Mesenchymal stem cell (in vitro differentiated cells and primary cell): ENCODE measurements at regions not wholly inside any gene's neighbourhood (a gene's known extent, or its start where the extent isn't known, plus 50 kb on each side); places are given as distances from the start of the nearest gene placed in this dataset.

Experiments
- DNase-seq: peaks from one replicate; pipeline ENCODE4 v3.0.0-alpha.2; 2013
- H2AFZ ChIP-seq: one replicate; pipeline ENCODE4 v1.6.1; 2013; ENCODE audit warnings: low read depth, mild to moderate bottlenecking, control low read depth, inconsistent platforms, low read length, moderate library complexity
- H2AK5ac ChIP-seq: 2 replicates; pipeline ENCODE4 v1.6.1; 2013; ENCODE audit warnings: low read length, moderate library complexity, mild to moderate bottlenecking, inconsistent platforms; ENCODE audit not compliant: severe bottlenecking
- H2BK120ac ChIP-seq: one replicate; pipeline ENCODE4 v1.6.1; 2013; ENCODE audit warnings: low read depth, mild to moderate bottlenecking, inconsistent platforms, low read length, moderate library complexity
- H2BK12ac ChIP-seq, 2 experiments: one replicate each; pipeline ENCODE4 v1.6.1; 2013; ENCODE audit warnings: inconsistent platforms in 2 of 2, low read length in 2 of 2, mild to moderate bottlenecking in 2 of 2, moderate library complexity in 2 of 2, control low read depth in 1 of 2
- H2BK15ac ChIP-seq: one replicate; pipeline ENCODE4 v1.6.1; 2013; ENCODE audit warnings: mild to moderate bottlenecking, low read depth, inconsistent platforms; ENCODE audit not compliant: poor library complexity, severe bottlenecking
- H2BK5ac ChIP-seq: 2 replicates; pipeline ENCODE4 v1.6.1; 2013; ENCODE audit warnings: low read depth, mild to moderate bottlenecking, low read length, control low read depth, inconsistent platforms; ENCODE audit not compliant: poor library complexity, severe bottlenecking
- H3K14ac ChIP-seq, 2 experiments: one replicate each; pipeline ENCODE4 v1.6.1; 2013; ENCODE audit warnings: inconsistent platforms in 2 of 2, low read length in 2 of 2, control low read depth in 1 of 2, mild to moderate bottlenecking in 1 of 2, moderate library complexity in 1 of 2
- H3K18ac ChIP-seq, 2 experiments: one replicate each; pipeline ENCODE4 v1.6.1; 2013; ENCODE audit warnings: inconsistent platforms in 2 of 2, low read length in 2 of 2, control low read depth in 1 of 2, low read depth in 1 of 2, mild to moderate bottlenecking in 1 of 2
- H3K23ac ChIP-seq, 2 experiments: one replicate each; pipeline ENCODE4 v1.6.1; 2013; ENCODE audit warnings: inconsistent platforms in 2 of 2, low read length in 2 of 2, mild to moderate bottlenecking in 2 of 2, moderate library complexity in 2 of 2, control low read depth in 1 of 2
- H3K27ac ChIP-seq: 2 replicates; pipeline ENCODE4 v1.5.1; 2013; ENCODE audit warnings: mild to moderate bottlenecking, moderate library complexity, low read length, control low read depth, inconsistent platforms; ENCODE audit not compliant: poor library complexity, severe bottlenecking
- H3K27me3 ChIP-seq, 2 experiments: 2 replicates each; pipeline versions ENCODE4 v1.6.1 to v1.7.0; 2013; ENCODE audit warnings: low read length in 2 of 2, mild to moderate bottlenecking in 2 of 2, moderate library complexity in 2 of 2, control low read depth in 1 of 2, inconsistent platforms in 1 of 2; ENCODE audit not compliant: control insufficient read depth in 1 of 2, insufficient read depth in 1 of 2
- H3K36me3 ChIP-seq, 2 experiments: 2 replicates each; pipeline versions ENCODE4 v1.6.1 to v1.7.0; 2013; ENCODE audit warnings: low read length in 2 of 2, control low read depth in 1 of 2, inconsistent platforms in 1 of 2, low read depth in 1 of 2, mild to moderate bottlenecking in 1 of 2; ENCODE audit not compliant: insufficient read depth in 2 of 2, control insufficient read depth in 1 of 2
- H3K4ac ChIP-seq, 2 experiments: one replicate each; pipeline ENCODE4 v1.6.1; 2013; ENCODE audit warnings: inconsistent platforms in 2 of 2, low read length in 2 of 2, mild to moderate bottlenecking in 2 of 2, moderate library complexity in 2 of 2, control low read depth in 1 of 2, low read depth in 1 of 2
- H3K4me1 ChIP-seq: 2 replicates; pipeline ENCODE4 v1.6.1; 2013; ENCODE audit warnings: low read depth, low read length, control low read depth; ENCODE audit not compliant: control insufficient read depth, insufficient read depth
- H3K4me2 ChIP-seq: 2 replicates; pipeline ENCODE4 v1.6.1; 2013; ENCODE audit warnings: low read length, mild to moderate bottlenecking, inconsistent platforms; ENCODE audit not compliant: poor library complexity, severe bottlenecking
- H3K4me3 ChIP-seq, 2 experiments: 2 replicates each; pipeline versions ENCODE4 v1.5.1 to v1.7.0; 2013; ENCODE audit warnings: low read length in 2 of 2, mild to moderate bottlenecking in 2 of 2, control low read depth in 1 of 2, low read depth in 1 of 2; ENCODE audit not compliant: insufficient read depth in 1 of 2
- H3K79me1 ChIP-seq: replicated peaks from 2 replicates; pipeline ENCODE4 v1.6.1; 2013; ENCODE audit warnings: mild to moderate bottlenecking, control low read depth, low read length, inconsistent platforms; ENCODE audit not compliant: poor library complexity, severe bottlenecking
- H3K9ac ChIP-seq: 2 replicates; pipeline ENCODE4 v1.7.0; 2013; ENCODE audit warnings: mild to moderate bottlenecking, low read length, moderate library complexity
- H3K9me3 ChIP-seq: 2 replicates; pipeline ENCODE4 v1.7.0; 2013; ENCODE audit warnings: mild to moderate bottlenecking, low read length; ENCODE audit not compliant: control insufficient read depth
- H4K8ac ChIP-seq: one replicate; pipeline ENCODE4 v1.6.1; 2013; ENCODE audit warnings: inconsistent platforms, mild to moderate bottlenecking, low read length, moderate library complexity
- H4K91ac ChIP-seq: one replicate; pipeline ENCODE4 v1.6.1; 2013; ENCODE audit warnings: mild to moderate bottlenecking, low read length, inconsistent platforms
- WGBS: methylation state at CpG from one replicate; pipeline ENCODE4 v1.1.7; 2013; ENCODE audit warnings: mixed read lengths; 5-methylcytosine and 5-hydroxymethylcytosine counted together

GRCh38 chr12:132401982-132402381 is 72.6 kb upstream of the GALNT9 start:
- no peak overlapping the region for H2AK5ac ChIP-seq
- H3K9ac ChIP-seq, result no peak overlapping the region
- no peak overlapping the region for H2BK5ac ChIP-seq
- no peak overlapping the region for H3K18ac ChIP-seq
- no peak overlapping the region for H3K23ac ChIP-seq
- H3K36me3 ChIP-seq, result peaks cover 0 to 3% of the 10 kb centered on the region in 2 experiments
- H2BK12ac ChIP-seq, result no peak overlapping the region
- H3K27ac ChIP-seq, result no peak overlapping the region
- H2BK15ac ChIP-seq, result no peak overlapping the region
- H3K27me3 ChIP-seq, result peaks cover 3 to 74% of the 10 kb centered on the region in 2 experiments
- no peak overlapping the region for H3K4me2 ChIP-seq
- H3K4me1 ChIP-seq, result no peaks in the 10 kb centered on the region
- H3K4ac ChIP-seq, result no peak overlapping the region
- H3K79me1 ChIP-seq, result no peaks in the 10 kb centered on the region
- H2BK120ac ChIP-seq, result no peak overlapping the region
- H3K4me3 ChIP-seq, result no peak overlapping the region
- no peak overlapping the region for H3K14ac ChIP-seq
- H4K91ac ChIP-seq, result no peak overlapping the region
- H2AFZ ChIP-seq, result no peak overlapping the region
- H4K8ac ChIP-seq, result no peak overlapping the region
- 62% methylated on average over 1 of the region's 1 CpG for WGBS
- no peaks in the 10 kb centered on the region for H3K9me3 ChIP-seq
- DNase-seq, result no peak

DNA sequence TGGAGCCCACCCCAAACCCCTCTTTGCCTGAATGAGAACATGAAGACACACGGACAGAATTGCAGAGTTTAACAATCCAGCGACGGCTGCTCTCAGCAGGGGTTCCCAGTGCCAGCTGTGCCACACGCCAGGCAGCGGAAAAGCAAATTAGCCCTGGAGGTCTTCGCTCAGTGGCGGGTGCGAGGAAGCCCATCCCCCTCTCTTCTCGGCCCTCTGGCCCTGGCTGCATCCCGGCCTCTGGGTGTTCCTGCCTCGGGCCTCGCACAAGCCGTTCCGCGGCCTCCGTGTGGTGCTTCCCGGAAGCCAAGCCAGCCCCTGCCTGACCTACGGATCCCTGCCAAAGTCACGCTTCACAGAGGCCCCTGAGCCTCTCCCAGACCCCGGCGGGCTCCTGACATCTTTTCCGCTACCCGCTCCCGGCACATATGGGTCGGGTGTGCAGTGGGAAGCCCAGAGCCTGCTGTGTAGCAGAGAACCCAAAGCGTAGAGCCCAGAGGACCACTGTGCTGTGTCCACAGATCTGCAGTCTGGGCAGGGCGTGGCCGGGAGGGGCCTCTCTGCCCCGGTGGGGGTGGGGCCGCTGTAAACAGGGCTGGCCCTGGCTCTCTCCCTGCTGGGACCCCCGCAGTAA is 70.7 kb upstream of the GALNT9 start:
- Histone ChIP-seq H4K91ac (no peak overlapping the region), H3K9ac (no peak overlapping the region), H2BK15ac (no peak overlapping the region), H3K23ac (no peak overlapping the region), H2BK120ac (no peak overlapping the region), H3K36me3 (peaks cover 0 to 3% of the 10 kb centered on the region in 2 experiments), H3K79me1 (no peaks in the 10 kb centered on the region), H2AFZ (no peak overlapping the region), H2BK5ac (no peak overlapping the region), H4K8ac (no peak overlapping the region), H3K18ac (no peak overlapping the region), H3K9me3 (no peaks in the 10 kb centered on the region), H3K4me3 (no peak overlapping the region), H3K14ac (no peak overlapping the region), H3K4me1 (no peaks in the 10 kb centered on the region), H2AK5ac (no peak overlapping the region), H3K27ac (no peak overlapping the region), H3K4me2 (no peak overlapping the region), H2BK12ac (no peak overlapping the region), H3K27me3 (peaks cover 0 to 75% of the 10 kb centered on the region in 2 experiments), H3K4ac (no peak overlapping the region)
- 71% methylated on average over 30 of the region's 31 CpGs for WGBS
- no peak for DNase-seq

DNA sequence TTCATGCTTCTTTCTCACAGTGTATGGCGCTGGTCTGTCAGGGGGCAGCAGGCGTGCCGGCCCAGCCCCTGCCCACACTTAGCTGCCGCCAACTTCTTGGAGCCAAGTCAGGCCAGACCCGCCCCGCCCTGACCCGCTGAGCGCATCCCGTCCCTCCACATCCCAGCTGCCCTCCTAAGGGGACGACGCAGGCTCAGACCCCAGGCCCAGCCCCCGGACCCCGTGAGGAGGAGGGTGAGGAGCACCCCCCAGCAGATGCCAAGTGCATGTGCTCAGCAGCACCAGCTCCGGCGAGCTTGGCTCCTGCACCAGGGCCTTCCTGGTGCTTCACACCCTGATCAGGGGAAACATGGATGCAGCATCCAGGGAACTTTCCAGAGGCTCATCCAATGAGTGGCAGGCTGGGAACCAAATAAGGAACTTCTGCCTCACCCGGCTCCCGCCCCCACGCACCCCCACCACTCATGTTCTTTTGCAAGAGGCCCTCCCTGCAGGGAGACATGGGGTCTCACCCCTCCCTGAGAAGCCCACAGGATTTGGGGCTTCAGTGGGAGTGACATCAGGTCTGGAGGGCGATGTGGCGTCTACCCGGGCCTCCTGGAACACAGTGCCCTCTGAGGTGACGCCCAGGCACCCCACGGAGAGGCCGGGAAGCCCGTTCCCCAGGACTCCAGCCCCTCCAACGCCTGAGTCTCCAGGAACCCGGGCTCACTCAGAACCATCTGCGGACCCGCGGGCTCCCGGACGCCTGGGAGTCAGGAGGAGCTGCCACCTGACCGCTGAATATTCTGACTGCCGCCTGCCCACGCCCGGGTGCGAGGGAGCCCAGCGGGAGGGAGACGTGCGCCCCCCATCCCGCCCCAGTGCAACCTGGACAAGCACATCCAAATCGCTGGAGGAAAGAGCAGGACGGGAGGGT is 70.0 kb upstream of the GALNT9 start:
- H3K4me3 ChIP-seq, result no peak overlapping the region
- peaks cover 0 to 70% of the 10 kb centered on the region in 2 experiments for H3K27me3 ChIP-seq
- no peak overlapping the region for H3K18ac ChIP-seq
- WGBS, result 91% methylated on average over 43 of the region's 43 CpGs
- H3K4me1 ChIP-seq, result no peaks in the 10 kb centered on the region
- no peak overlapping the region for H2BK12ac ChIP-seq
- peaks cover 0 to 3% of the 10 kb centered on the region in 2 experiments for H3K36me3 ChIP-seq
- H3K79me1 ChIP-seq, result no peaks in the 10 kb centered on the region
- H4K8ac ChIP-seq, result no peak overlapping the region
- no peak overlapping the region for H3K9ac ChIP-seq
- H2BK15ac ChIP-seq, result no peak overlapping the region
- H3K4ac ChIP-seq, result no peak overlapping the region
- H3K23ac ChIP-seq, result no peak overlapping the region
- H3K4me2 ChIP-seq, result no peak overlapping the region
- no peak for DNase-seq
- no peaks in the 10 kb centered on the region for H3K9me3 ChIP-seq
- no peak overlapping the region for H3K14ac ChIP-seq
- H3K27ac ChIP-seq, result no peak overlapping the region
- H2AK5ac ChIP-seq, result no peak overlapping the region
- H4K91ac ChIP-seq, result no peak overlapping the region
- no peak overlapping the region for H2BK120ac ChIP-seq
- no peak overlapping the region for H2AFZ ChIP-seq
- H2BK5ac ChIP-seq, result no peak overlapping the region

- Histone ChIP-seq H2BK12ac (no peak overlapping the region), H3K4me1 (no peaks in the 10 kb centered on the region), H2AFZ (no peak overlapping the region), H2AK5ac (no peak overlapping the region), H3K4me2 (no peak overlapping the region), H2BK5ac (no peak overlapping the region), H3K9ac (no peak overlapping the region), H3K9me3 (no peaks in the 10 kb centered on the region), H3K14ac (no peak overlapping the region), H3K27ac (no peak overlapping the region), H3K4me3 (no peak overlapping the region), H3K79me1 (no peaks in the 10 kb centered on the region), H4K8ac (no peak overlapping the region), H3K23ac (no peak overlapping the region), H3K18ac (no peak overlapping the region), H3K4ac (no peak overlapping the region), H3K36me3 (peaks cover 0 to 3% of the 10 kb centered on the region in 2 experiments), H4K91ac (no peak overlapping the region), H2BK120ac (no peak overlapping the region), H3K27me3 (peaks cover 0 to 64% of the 10 kb centered on the region in 2 experiments), H2BK15ac (no peak overlapping the region)
- 86% methylated on average over 24 of the region's 24 CpGs for WGBS
- DNase-seq, result no peak
Observed at GRCh38 chr12:132398386-132398991, 69.1 kb upstream of the GALNT9 start.
